IMR-90 (cell line): ENCODE measurements at regions not wholly inside any gene's neighbourhood (a gene's known extent, or its start where the extent isn't known, plus 50 kb on each side); places are given as distances from the start of the nearest gene placed in this dataset.

Source experiments
- CEBPB ChIP-seq: IDR thresholded peaks from 2 replicates; pipeline ENCODE4 v1.6.1; 2012; ENCODE audit warnings: low read depth, low read length, improper control_type of control experiment
- CTCF ChIP-seq: conservative IDR thresholded peaks from 2 replicates; pipeline ENCODE4 v1.5.1; 2012; ENCODE audit warnings: mild to moderate bottlenecking, low read depth, low read length, improper control_type of control experiment
- MAZ ChIP-seq: IDR thresholded peaks from 2 replicates; pipeline ENCODE4 v1.6.1; 2012; ENCODE audit warnings: low read depth, mild to moderate bottlenecking, low read length, improper control_type of control experiment, moderate library complexity, borderline replicate concordance
- NFE2L2 ChIP-seq: fragments of 150-350 bp; IDR thresholded peaks from 2 replicates; pipeline ENCODE4 v1.6.1; 2016; ENCODE audit warnings: low read depth, mild to moderate bottlenecking, low read length
- POLR2A ChIP-seq: IDR thresholded peaks from 2 replicates; pipeline ENCODE4 v1.6.1; 2012; ENCODE audit warnings: mild to moderate bottlenecking, low read depth, low read length
- RCOR1 ChIP-seq: IDR thresholded peaks from 2 replicates; pipeline ENCODE4 v1.6.1; 2012; ENCODE audit warnings: mild to moderate bottlenecking, low read length, improper control_type of control experiment; ENCODE audit not compliant: insufficient replicate concordance
- RFX5 ChIP-seq: IDR thresholded peaks from 2 replicates; pipeline ENCODE4 v1.8.0; 2012; ENCODE audit warnings: low read depth, mild to moderate bottlenecking, low read length, moderate library complexity

- TF ChIP-seq CTCF (no peak), POLR2A (no peak), RCOR1 (no peak), MAZ (no peak), CEBPB (no peak), NFE2L2 (no peak), RFX5 (no peak)
Observed at GRCh38 chr9:4927043-4927471, 58.0 kb upstream of the JAK2 start.
